Adrenal gland (tissue), 5 donors: ENCODE measurements at regions not wholly inside any gene's neighbourhood (a gene's known extent, or its start where the extent isn't known, plus 50 kb on each side); places are given as distances from the start of the nearest gene placed in this dataset.

Source experiments
- CTCF ChIP-seq, 6 experiments: fragments of 450-650 bp in 4 of 6; fragments of 200-600 bp in 2 of 6; sonication (generic) in 1 of 6; IDR thresholded peaks; 1 replicate in 5 of 6; 2 replicates in 1 of 6; pipeline versions ENCODE4 v1.5.1 to v1.8.0; 2016 to 2021; ENCODE audit warnings: antibody characterized with exemption in 6 of 6, mild to moderate bottlenecking in 2 of 6, moderate library complexity in 1 of 6
- POLR2A ChIP-seq, 2 donors: fragments of 450-650 bp; IDR thresholded peaks; one replicate each; pipeline ENCODE4 v1.6.1; 2017; ENCODE audit warnings: antibody characterized with exemption in 2 of 2, mild to moderate bottlenecking in 2 of 2, moderate library complexity in 1 of 2
- donor health status: DM: no; HTN: no; CAD: no.

- TF ChIP-seq CTCF (IDR thresholded peaks at IDR 0.05) (no peak), POLR2A (IDR thresholded peaks at IDR 0.05) (no peak)
Observed at GRCh38 chr13:44189085-44189484, 184.5 kb upstream of the SERP2 start.
